KMS-11 (cell line): ENCODE measurements at regions not wholly inside any gene's neighbourhood (a gene's known extent, or its start where the extent isn't known, plus 50 kb on each side); places are given as distances from the start of the nearest gene placed in this dataset.
"Not testable (repeated sequence)": the region's sequence is repeated elsewhere in the genome, so short reads cannot be mapped to it uniquely, and the experiment has no call there.

Experiments used
- H2AFZ ChIP-seq: fragments of 200-600 bp; sonication (generic); 2 replicates; pipeline ENCODE4 v1.6.1; 2016; ENCODE audit warnings: antibody characterized with exemption, mixed run types, low read depth
- H3K27ac ChIP-seq: fragments of 200-600 bp; sonication (generic); 2 replicates; pipeline ENCODE4 v1.6.1; 2016; ENCODE audit warnings: mild to moderate bottlenecking, mixed run types
- H3K27me3 ChIP-seq: fragments of 200-600 bp; sonication (generic); 2 replicates; pipeline ENCODE4 v1.6.1; 2017; ENCODE audit warnings: mild to moderate bottlenecking, low read depth, mixed run types, moderate library complexity; ENCODE audit not compliant: insufficient read depth
- H3K36me3 ChIP-seq: fragments of 200-600 bp; sonication (generic); 2 replicates; pipeline ENCODE4 v1.6.1; 2017; ENCODE audit warnings: mild to moderate bottlenecking, mixed run types; ENCODE audit not compliant: insufficient read depth
- H3K4me1 ChIP-seq: fragments of 200-600 bp; sonication (generic); 2 replicates; pipeline ENCODE4 v1.6.1; 2016; ENCODE audit warnings: mild to moderate bottlenecking, low read depth, mixed run types; ENCODE audit not compliant: poor library complexity, severe bottlenecking
- H3K4me2 ChIP-seq: fragments of 200-600 bp; sonication (generic); 2 replicates; pipeline ENCODE4 v1.7.0; 2016; ENCODE audit warnings: mild to moderate bottlenecking, mixed run types
- H3K4me3 ChIP-seq: fragments of 200-600 bp; sonication (generic); IDR thresholded peaks from 2 replicates; pipeline ENCODE4 v1.6.1; 2017; ENCODE audit warnings: low read depth, low read length, mixed read lengths; ENCODE audit not compliant: insufficient read depth
- H3K79me2 ChIP-seq: fragments of 200-600 bp; sonication (generic); 2 replicates; pipeline ENCODE4 v1.6.1; 2016; ENCODE audit warnings: low read depth, mixed run types; ENCODE audit not compliant: insufficient read depth
- H3K9ac ChIP-seq: fragments of 200-600 bp; sonication (generic); 2 replicates; pipeline ENCODE4 v1.6.1; 2016; ENCODE audit warnings: mild to moderate bottlenecking, mixed run types
- H4K20me1 ChIP-seq: fragments of 200-600 bp; sonication (generic); 2 replicates; pipeline ENCODE4 v1.6.1; 2016; ENCODE audit warnings: mild to moderate bottlenecking, mixed run types; ENCODE audit not compliant: insufficient read depth
- TF ChIP-seq, protein P1 (sequence below): fragments of 200-600 bp; sonication (generic); conservative IDR thresholded peaks from 2 replicates; pipeline ENCODE4 v1.6.1; 2017; ENCODE audit warnings: low read depth, mild to moderate bottlenecking, antibody characterized with exemption, low read length, moderate library complexity, mixed read lengths

- no peak overlapping the region for H3K4me2 ChIP-seq
- H3K4me1 ChIP-seq, result no peaks in the 10 kb centered on the region
- H3K27me3 ChIP-seq, result no peaks in the 10 kb centered on the region
- H3K79me2 ChIP-seq, result no peaks in the 10 kb centered on the region
- no peak overlapping the region for H3K4me3 ChIP-seq
- TF ChIP-seq, protein P1, sequence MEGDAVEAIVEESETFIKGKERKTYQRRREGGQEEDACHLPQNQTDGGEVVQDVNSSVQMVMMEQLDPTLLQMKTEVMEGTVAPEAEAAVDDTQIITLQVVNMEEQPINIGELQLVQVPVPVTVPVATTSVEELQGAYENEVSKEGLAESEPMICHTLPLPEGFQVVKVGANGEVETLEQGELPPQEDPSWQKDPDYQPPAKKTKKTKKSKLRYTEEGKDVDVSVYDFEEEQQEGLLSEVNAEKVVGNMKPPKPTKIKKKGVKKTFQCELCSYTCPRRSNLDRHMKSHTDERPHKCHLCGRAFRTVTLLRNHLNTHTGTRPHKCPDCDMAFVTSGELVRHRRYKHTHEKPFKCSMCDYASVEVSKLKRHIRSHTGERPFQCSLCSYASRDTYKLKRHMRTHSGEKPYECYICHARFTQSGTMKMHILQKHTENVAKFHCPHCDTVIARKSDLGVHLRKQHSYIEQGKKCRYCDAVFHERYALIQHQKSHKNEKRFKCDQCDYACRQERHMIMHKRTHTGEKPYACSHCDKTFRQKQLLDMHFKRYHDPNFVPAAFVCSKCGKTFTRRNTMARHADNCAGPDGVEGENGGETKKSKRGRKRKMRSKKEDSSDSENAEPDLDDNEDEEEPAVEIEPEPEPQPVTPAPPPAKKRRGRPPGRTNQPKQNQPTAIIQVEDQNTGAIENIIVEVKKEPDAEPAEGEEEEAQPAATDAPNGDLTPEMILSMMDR, result no peak
- no peak overlapping the region for H2AFZ ChIP-seq
- H4K20me1 ChIP-seq, result no peaks in the 10 kb centered on the region
- H3K36me3 ChIP-seq, result no peaks in the 10 kb centered on the region
- no peak overlapping the region for H3K9ac ChIP-seq
- H3K27ac ChIP-seq, result no peak overlapping the region
Measured at GRCh38 chr9:111271047-111271446, 59.0 kb downstream of the OR2K2 start.

DNA sequence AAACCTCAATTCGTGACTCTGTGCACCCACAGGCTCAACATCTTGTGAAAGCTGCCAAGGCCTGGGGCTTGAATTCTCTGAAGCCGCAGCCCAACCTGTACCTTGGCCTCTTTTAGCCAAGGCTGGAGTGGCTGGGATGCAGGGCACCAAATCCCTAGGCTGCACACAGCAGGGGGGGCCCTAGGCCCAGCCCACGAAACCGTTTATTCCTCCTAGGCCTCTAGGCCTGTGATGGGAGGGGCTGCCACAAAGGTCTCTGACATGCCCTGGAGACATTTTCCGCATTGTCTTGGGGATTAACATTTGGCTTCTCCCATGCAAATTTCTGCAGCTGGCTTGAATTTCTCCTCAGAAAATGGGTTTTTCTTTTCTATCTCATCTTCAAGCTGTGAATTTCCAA, 64.0 kb downstream of the OR2K2 start:
- not testable (repeated sequence) for H3K27me3 ChIP-seq, H3K27ac ChIP-seq, H2AFZ ChIP-seq, H3K9ac ChIP-seq, H3K4me2 ChIP-seq, H3K79me2 ChIP-seq, H3K4me3 ChIP-seq, H3K4me1 ChIP-seq, H3K36me3 ChIP-seq, H4K20me1 ChIP-seq

GRCh38 chr9:111263116-111263515, 66.9 kb downstream of the OR2K2 start:
- Histone ChIP-seq H3K4me1 (no peaks in the 10 kb centered on the region), H3K79me2 (no peaks in the 10 kb centered on the region), H3K27ac (no peak overlapping the region), H3K36me3 (no peaks in the 10 kb centered on the region), H3K9ac (no peak overlapping the region), H3K27me3 (no peaks in the 10 kb centered on the region), H3K4me2 (no peak overlapping the region), H3K4me3 (no peak overlapping the region), H4K20me1 (no peaks in the 10 kb centered on the region), H2AFZ (no peak overlapping the region)
- TF ChIP-seq, protein P1, result no peak

- no peaks in the 10 kb centered on the region for H3K4me1 ChIP-seq
- no peaks in the 10 kb centered on the region for H4K20me1 ChIP-seq
- H3K27ac ChIP-seq, result no peak overlapping the region
- H3K27me3 ChIP-seq, result no peaks in the 10 kb centered on the region
- H3K36me3 ChIP-seq, result no peaks in the 10 kb centered on the region
- H2AFZ ChIP-seq, result no peak overlapping the region
- no peaks in the 10 kb centered on the region for H3K79me2 ChIP-seq
- no peak overlapping the region for H3K4me3 ChIP-seq
- TF ChIP-seq, protein P1, result no peak
- no peak overlapping the region for H3K4me2 ChIP-seq
- no peak overlapping the region for H3K9ac ChIP-seq
Measured at GRCh38 chr9:111258875-111259271, 71.2 kb downstream of the OR2K2 start.

GRCh38 chr9:111258209-111258874, 71.7 kb downstream of the OR2K2 start:
- Histone ChIP-seq H3K4me3 (no peak overlapping the region), H3K4me1 (no peaks in the 10 kb centered on the region), H2AFZ (no peak overlapping the region), H3K79me2 (no peaks in the 10 kb centered on the region), H3K36me3 (no peaks in the 10 kb centered on the region), H3K27ac (no peak overlapping the region), H3K27me3 (no peaks in the 10 kb centered on the region), H3K4me2 (no peak overlapping the region), H3K9ac (no peak overlapping the region), H4K20me1 (no peaks in the 10 kb centered on the region)
- TF ChIP-seq, protein P1, result no peak
